Caco-2 (cell line): ENCODE measurements at regions not wholly inside any gene's neighbourhood (a gene's known extent, or its start where the extent isn't known, plus 50 kb on each side); places are given as distances from the start of the nearest gene placed in this dataset.

Experiments used
- BruUV-seq: library from RNA; stranded (reverse); fragments of 400-500 nt; replicated peaks from 2 replicates; lab custom pipeline; 2021; lab: Mats Ljungman, UMichigan
- CTCF ChIA-PET: fragments of 300-600 bp; sonication (Branson Sonifier 250); formaldehyde crosslinking; loops from one replicate; lab custom pipeline; 2022; ENCODE audit warnings: antibody characterized with exemption; lab: Charles Lee
- POLR2A ChIA-PET: fragments of 300-600 bp; sonication (Branson Sonifier 250); formaldehyde crosslinking; loops from one replicate; lab custom pipeline; 2022; ENCODE audit warnings: antibody characterized with exemption; lab: Charles Lee
- DNase-seq, 2 experiments: peaks; one replicate each; pipeline versions ENCODE4 v3.0.0 to v3.0.0-alpha.2; 2020 to 2022
- H3K27me3 ChIP-seq: replicated peaks from 2 replicates; pipeline ENCODE4 v1.6.0; 2011; ENCODE audit warnings: low read length; ENCODE audit not compliant: control insufficient read depth, insufficient read depth
- H3K36me3 ChIP-seq: 2 replicates; pipeline ENCODE4 v1.5.1; 2011; ENCODE audit warnings: low read length; ENCODE audit not compliant: control insufficient read depth, insufficient read depth
- H3K4me1 ChIP-seq: fragments of 250-450 bp; sonication (Bioruptor Pico); 2 replicates; pipeline ENCODE4 v1.5.1; 2020; ENCODE audit warnings: mild to moderate bottlenecking
- H3K4me3 ChIP-seq: 2 replicates; pipeline ENCODE4 v1.5.1; 2011; ENCODE audit warnings: low read depth, mild to moderate bottlenecking, control low read depth, low read length
- H3K9me3 ChIP-seq: fragments of 250-450 bp; sonication (Bioruptor Pico); 2 replicates; pipeline ENCODE4 v1.5.1; 2020; ENCODE audit warnings: mild to moderate bottlenecking, moderate library complexity
- H3K27ac Mint-ChIP-seq: one replicate; pipeline ENCODE4 v1.8.0; 2022; ENCODE audit warnings: mixed read lengths; ENCODE audit not compliant: unreplicated experiment
- H3K27me3 Mint-ChIP-seq: one replicate; pipeline ENCODE4 v1.8.0; 2022; ENCODE audit warnings: mixed read lengths; ENCODE audit not compliant: insufficient read depth, unreplicated experiment
- H3K36me3 Mint-ChIP-seq: one replicate; pipeline ENCODE4 v1.8.0; 2022; ENCODE audit warnings: mild to moderate bottlenecking, mixed read lengths; ENCODE audit not compliant: insufficient read depth, unreplicated experiment
- H3K4me1 Mint-ChIP-seq: one replicate; pipeline ENCODE4 v1.8.0; 2022; ENCODE audit warnings: low read depth, mixed read lengths; ENCODE audit not compliant: unreplicated experiment
- H3K4me3 Mint-ChIP-seq: one replicate; pipeline ENCODE4 v1.8.0; 2022; ENCODE audit warnings: mild to moderate bottlenecking, moderate library complexity, mixed read lengths; ENCODE audit not compliant: unreplicated experiment
- H3K9me3 Mint-ChIP-seq: one replicate; pipeline ENCODE4 v1.8.0; 2022; ENCODE audit warnings: mixed read lengths; ENCODE audit not compliant: unreplicated experiment
- CTCF ChIP-seq, 2 experiments: fragments of 200-600 bp in 1 of 2; IDR thresholded peaks; 1 replicate in 1 of 2; 2 replicates in 1 of 2; pipeline versions ENCODE4 v1.5.1 to v1.8.0; 2011 to 2022; ENCODE audit warnings: antibody characterized with exemption in 1 of 2, control low read depth in 1 of 2, inconsistent platforms in 1 of 2, low read depth in 1 of 2, low read length in 1 of 2, mild to moderate bottlenecking in 1 of 2, moderate library complexity in 1 of 2; ENCODE audit not compliant: insufficient read depth in 1 of 2, severe bottlenecking in 1 of 2, unreplicated experiment in 1 of 2
- intact Hi-C: fragments of 100-400 bp; cut with micrococcal nuclease; formaldehyde crosslinking; loops from one replicate; pipeline ENCODE4 v1.10.0; 2022; ENCODE audit not compliant: unreplicated experiment

GRCh38 chr13:64917566-64917965, 2312.6 kb downstream of the PCDH9 start:
- Histone ChIP-seq H3K27me3 (no peaks in the 10 kb centered on the region), H3K4me3 (no peak overlapping the region), H3K4me1 (no peaks in the 10 kb centered on the region), H3K9me3 (peaks cover 8% of the 10 kb centered on the region; the same call in 1 of the 2 replicates), H3K36me3 (no peaks in the 10 kb centered on the region)
- Mint-ChIP-seq H3K9me3 (peaks cover 9% of the 10 kb centered on the region), H3K27ac (no peak overlapping the region), H3K4me1 (no peaks in the 10 kb centered on the region), H3K36me3 (no peaks in the 10 kb centered on the region), H3K27me3 (no peaks in the 10 kb centered on the region), H3K4me3 (no peak overlapping the region)
- no TSS peak for BruUV-seq
- intact Hi-C loops: no loop called here
- ChIA-PET CTCF (no interaction called here), POLR2A (no interaction called here)
- no peak for DNase-seq
- no peak for TF ChIP-seq CTCF (IDR thresholded peaks at IDR 0.05; ENCODE audit: insufficient read depth in 1 of 2, low read depth in 1 of 2, low read length in 1 of 2, severe bottlenecking in 1 of 2, unreplicated experiment in 1 of 2)

GRCh38 chr13:64912141-64912540, 2318.0 kb downstream of the PCDH9 start:
- intact Hi-C loops: no loop called here
- Histone ChIP-seq H3K9me3 (peaks cover 8% of the 10 kb centered on the region; the same call in 1 of the 2 replicates), H3K4me1 (peaks cover 4% of the 10 kb centered on the region; the same call in 1 of the 2 replicates), H3K36me3 (no peaks in the 10 kb centered on the region), H3K27me3 (no peaks in the 10 kb centered on the region), H3K4me3 (no peak overlapping the region)
- POLR2A ChIA-PET: no interaction called here
- no TSS peak for BruUV-seq
- H3K9me3 Mint-ChIP-seq: peaks cover 21% of the 10 kb centered on the region
- peaks cover 8% of the 10 kb centered on the region for H3K4me1 Mint-ChIP-seq
- no peaks in the 10 kb centered on the region for H3K36me3 Mint-ChIP-seq
- H3K27ac Mint-ChIP-seq: no peak overlapping the region
- no peak overlapping the region for H3K4me3 Mint-ChIP-seq
- H3K27me3 Mint-ChIP-seq: no peaks in the 10 kb centered on the region
- no peak for TF ChIP-seq CTCF (IDR thresholded peaks at IDR 0.05; ENCODE audit: insufficient read depth in 1 of 2, low read depth in 1 of 2, low read length in 1 of 2, severe bottlenecking in 1 of 2, unreplicated experiment in 1 of 2)
- DNase-seq: no peak
- CTCF ChIA-PET: no interaction called here

GRCh38 chr13:64910096-64910495, 2320.0 kb downstream of the PCDH9 start:
- no peaks in the 10 kb centered on the region for H3K36me3 Mint-ChIP-seq
- no peak for DNase-seq
- no peak for TF ChIP-seq CTCF (IDR thresholded peaks at IDR 0.05; ENCODE audit: insufficient read depth in 1 of 2, low read depth in 1 of 2, low read length in 1 of 2, severe bottlenecking in 1 of 2, unreplicated experiment in 1 of 2)
- peaks cover 8% of the 10 kb centered on the region; the same call in 1 of the 2 replicates for H3K9me3 ChIP-seq
- ChIA-PET POLR2A (no interaction called here), CTCF (no interaction called here)
- no peaks in the 10 kb centered on the region for H3K36me3 ChIP-seq
- intact Hi-C loops: no loop called here
- H3K9me3 Mint-ChIP-seq: peaks cover 35% of the 10 kb centered on the region
- peaks cover 8% of the 10 kb centered on the region for H3K4me1 Mint-ChIP-seq
- no peak overlapping the region for H3K4me3 ChIP-seq
- no TSS peak for BruUV-seq
- H3K4me1 ChIP-seq: peaks cover 4% of the 10 kb centered on the region; the same call in 1 of the 2 replicates
- H3K27me3 ChIP-seq: no peaks in the 10 kb centered on the region
- no peak overlapping the region for H3K4me3 Mint-ChIP-seq
- H3K27ac Mint-ChIP-seq: no peak overlapping the region
- H3K27me3 Mint-ChIP-seq: no peaks in the 10 kb centered on the region
